ENCODE measurements at regions not wholly inside any gene's neighbourhood (a gene's known extent, or its start where the extent isn't known, plus 50 kb on each side); places are given as distances from the start of the nearest gene placed in this dataset.

- no peak for TF ChIP-seq POLR2A (IDR thresholded peaks at IDR 0.05)
- no peak for TF ChIP-seq CTCF (IDR thresholded peaks at IDR 0.05)
Observed at GRCh38 chr4:114208574-114209151, 229.2 kb upstream of the ARSJ start.

All from vagina (tissue), 2 donors.